Prostate gland (tissue), 2 donors: ENCODE measurements at regions not wholly inside any gene's neighbourhood (a gene's known extent, or its start where the extent isn't known, plus 50 kb on each side); places are given as distances from the start of the nearest gene placed in this dataset.

Experiments used
- CTCF ChIP-seq, 4 experiments: fragments of 200-600 bp in 2 of 4; fragments of 450-650 bp in 2 of 4; sonication (generic) in 2 of 4; IDR thresholded peaks; 1 replicate in 3 of 4; 2 replicates in 1 of 4; pipeline ENCODE4 v1.5.1; 2016 to 2019; ENCODE audit warnings: antibody characterized with exemption in 4 of 4, mild to moderate bottlenecking in 2 of 4, moderate library complexity in 2 of 4
- POLR2A ChIP-seq: fragments of 450-650 bp; IDR thresholded peaks from one replicate; pipeline ENCODE4 v1.6.1; 2016; ENCODE audit warnings: antibody characterized with exemption, mild to moderate bottlenecking
- POLR2AphosphoS5 ChIP-seq: sonication (generic); formaldehyde crosslinking; IDR thresholded peaks from one replicate; pipeline ENCODE4 v1.6.1; 2017; ENCODE audit warnings: antibody characterized with exemption

- TF ChIP-seq CTCF (IDR thresholded peaks at IDR 0.05) (no peak), POLR2AphosphoS5 (no peak), POLR2A (no peak)
Measured at GRCh38 chr3:135736740-135737139, 228.8 kb upstream of the PPP2R3A start.
